NCI-H1436 treated with DMSO at 0.1 percent for 48 hours (cell line): ENCODE measurements at regions not wholly inside any gene's neighbourhood (a gene's known extent, or its start where the extent isn't known, plus 50 kb on each side); places are given as distances from the start of the nearest gene placed in this dataset.
"Not testable (repeated sequence)": the region's sequence is repeated elsewhere in the genome, so short reads cannot be mapped to it uniquely, and the experiment has no call there.

Source experiments
- DNase-seq: peaks from one replicate; lab custom pipeline; 2025; lab: John Stamatoyannopoulos, UW

DNA sequence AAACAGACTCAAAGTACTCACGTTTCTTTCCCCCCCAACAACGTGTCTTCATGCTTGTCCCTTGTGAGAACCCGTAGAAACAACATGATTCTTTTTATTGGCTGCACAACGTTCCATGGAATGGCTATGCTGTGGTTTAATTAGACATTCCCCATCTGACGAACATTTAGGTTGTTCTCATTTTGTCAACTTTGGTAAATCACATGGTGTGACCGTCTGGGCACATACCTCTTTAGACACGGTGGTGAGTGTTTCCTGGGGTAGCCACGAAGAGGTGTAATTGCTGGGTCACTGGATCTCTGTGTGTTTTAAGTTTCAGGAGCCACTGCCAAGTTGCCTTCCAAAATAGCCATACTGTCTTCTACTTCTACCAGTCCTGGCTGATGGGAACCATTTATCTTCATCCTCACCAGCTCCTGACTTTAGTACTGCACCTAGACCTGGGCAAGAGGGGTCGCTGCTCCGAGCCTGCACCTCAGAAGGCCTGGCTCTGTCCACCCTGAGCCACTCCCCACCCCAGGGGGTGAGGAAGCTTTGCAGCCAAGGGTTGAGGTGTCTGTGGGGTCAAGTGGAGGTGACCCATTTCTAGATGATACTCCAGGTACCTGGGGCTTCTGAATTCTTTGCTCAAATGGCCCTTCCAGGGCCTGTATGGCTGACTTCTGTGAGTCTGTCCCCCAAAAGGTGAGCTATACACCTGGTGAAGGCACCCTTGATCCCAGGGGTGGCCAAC is 84.7 kb downstream of the IRX5 start:
- DNase-seq: no peak

DNA sequence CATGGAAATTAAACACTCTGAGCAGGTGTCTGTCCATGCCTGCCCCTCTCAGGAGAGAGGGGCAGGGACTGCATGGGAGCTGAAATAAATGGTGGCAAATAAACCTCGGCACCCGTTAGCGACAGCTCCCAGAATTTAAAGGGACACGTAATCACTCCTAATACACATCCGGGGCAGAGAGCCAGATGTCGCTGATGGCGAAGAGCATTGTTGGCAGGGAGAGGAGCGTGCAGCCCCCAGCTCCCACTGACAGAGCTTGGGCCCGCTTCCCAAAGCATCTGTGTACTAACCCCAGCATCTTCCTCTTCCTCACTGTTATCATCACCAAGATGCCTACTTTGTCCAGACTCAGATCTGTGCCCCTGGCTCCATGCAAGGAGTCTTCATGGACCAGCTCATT is 85.8 kb downstream of the IRX5 start:
- DNase-seq: no peak

DNA sequence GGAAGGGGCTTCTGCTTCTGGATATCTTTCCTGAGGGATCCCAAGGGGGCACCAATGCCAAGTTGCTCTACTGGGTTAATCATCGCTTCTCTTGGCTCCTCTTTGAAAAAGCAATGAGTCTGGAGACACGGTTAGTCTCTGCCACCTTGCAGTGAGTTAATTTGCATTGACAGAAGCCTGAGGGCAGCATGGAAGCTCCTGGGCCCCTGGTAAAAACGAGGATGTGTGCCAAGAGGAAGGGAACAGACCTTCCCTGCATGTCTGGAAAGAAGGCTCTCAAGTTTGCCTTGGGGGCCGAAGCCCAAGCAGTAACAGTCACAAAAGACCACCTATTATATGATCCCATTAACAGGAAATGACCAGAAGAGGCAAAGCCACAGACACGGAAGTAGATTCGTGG is 86.7 kb downstream of the IRX5 start:
- DNase-seq: no peak

DNA sequence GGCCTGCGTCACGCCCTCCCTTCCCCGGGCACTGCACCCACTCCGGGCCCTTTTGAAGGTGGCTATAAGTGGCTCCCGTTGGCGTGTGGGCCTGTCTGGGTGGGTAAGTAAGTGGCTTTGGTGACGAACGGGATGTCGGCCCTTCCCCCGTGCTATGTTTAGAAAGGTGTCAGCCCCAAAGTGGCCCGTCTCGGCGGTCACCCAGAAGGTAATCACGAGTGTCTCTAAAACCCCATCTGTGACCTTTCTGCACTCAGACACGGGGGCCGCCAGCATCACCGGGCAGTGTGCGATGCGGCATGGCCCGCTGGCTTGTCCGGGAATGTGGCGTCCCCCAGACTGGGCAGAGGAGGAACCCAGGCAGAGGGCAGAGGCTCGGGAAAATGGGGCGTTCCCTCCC is 88.2 kb downstream of the IRX5 start:
- no peak for DNase-seq

DNA sequence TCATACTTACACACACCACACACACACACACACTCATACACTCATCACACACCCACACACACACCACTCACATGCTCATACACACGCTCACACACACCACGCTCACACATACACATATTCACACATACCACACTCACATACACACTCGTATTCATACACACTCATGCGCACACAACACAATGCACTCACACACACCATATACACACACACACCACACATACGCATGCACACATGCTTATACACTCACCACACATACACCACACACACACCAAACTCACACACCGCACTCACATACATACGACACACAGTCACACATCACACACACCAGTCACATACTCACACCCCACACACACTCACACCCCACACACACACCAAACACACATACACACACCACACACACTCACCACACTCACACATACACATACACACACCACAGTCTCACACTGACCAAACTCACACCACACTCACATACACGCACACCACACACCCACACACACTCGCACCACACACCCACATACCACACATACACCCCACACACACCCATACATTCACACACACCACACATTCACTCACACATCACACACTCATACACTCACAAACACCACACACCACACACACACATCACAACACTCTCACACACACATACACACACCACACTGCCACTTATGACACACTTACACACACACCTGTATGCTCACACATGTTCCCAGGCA is 88.9 kb downstream of the IRX5 start:
- DNase-seq: no peak

DNA sequence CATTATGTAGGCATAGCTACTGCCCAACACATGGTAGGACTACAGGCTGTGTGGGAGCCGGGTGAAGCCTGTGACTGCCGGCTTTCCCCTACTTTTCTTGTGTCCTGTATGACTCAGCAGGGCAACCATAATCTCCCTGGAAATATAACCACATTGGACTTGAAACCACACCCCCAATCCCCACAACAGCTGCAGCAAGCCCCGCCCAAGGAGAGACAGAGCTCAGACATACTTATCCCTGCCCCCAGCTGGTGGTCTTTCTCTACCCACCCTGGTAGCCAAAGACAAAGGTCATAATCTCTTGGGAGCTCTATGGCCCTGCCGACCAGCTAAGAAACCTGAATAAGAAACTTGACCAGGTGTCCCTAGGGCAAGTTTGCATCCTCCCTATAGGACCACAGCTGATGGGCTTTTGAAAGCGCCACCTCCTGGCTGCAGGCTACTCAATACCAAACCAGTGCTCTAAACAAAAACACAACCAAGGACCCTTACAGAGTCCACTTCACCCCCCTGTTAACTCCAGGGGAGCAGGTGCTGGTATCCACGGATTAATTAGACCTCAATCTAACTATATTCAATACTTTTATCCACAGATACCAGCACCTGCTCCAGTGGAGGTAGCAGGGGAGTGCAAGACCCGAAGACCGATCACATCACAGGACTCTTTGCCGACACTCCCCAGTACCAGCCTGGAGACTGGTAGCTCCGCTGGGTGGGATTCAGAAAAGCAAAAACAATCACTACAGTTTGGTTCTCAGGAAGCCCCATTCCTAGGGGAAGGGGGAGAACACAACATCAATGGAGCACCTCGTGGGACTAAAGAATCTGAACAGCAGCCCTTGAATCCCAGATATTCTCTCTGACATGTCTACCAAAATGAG is 91.2 kb downstream of the IRX5 start:
- no peak for DNase-seq

DNA sequence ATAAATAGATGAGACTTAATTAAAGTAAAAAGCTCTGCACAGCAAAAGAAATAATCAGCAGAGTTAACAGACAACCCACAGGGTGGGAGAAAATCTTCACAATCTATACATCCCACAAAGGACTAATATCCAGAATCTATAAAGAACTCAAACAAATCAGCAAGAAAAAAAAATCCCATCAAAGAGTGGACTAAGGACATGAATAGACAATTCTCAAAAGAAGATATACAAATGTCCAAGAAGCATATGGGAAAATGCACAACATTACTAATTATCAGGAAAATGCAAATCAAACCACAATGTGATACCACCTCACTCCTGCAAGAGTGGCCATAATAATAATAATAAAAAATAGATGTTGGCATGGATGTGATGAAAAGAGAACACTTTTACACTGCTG is 96.6 kb downstream of the IRX5 start:
- not testable (repeated sequence) for DNase-seq

DNA sequence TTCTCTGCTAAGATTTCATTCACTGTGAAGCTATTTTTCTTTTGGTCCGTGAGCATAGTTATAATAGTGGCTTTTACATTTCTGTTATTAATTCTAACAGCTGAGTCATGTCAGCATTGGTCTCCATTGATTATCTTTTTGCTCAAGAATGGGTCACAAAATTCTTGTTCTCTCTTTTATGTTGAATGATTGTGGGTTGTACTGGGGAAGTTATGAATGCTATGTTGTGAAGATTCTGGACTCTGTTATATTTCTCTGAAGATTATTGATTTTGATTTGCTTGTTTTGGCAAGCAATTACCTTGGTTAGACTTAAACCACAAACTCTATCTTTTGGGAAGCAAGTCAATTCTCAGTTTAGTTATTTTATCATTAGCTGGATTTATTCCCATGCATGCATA is 98.8 kb downstream of the IRX5 start:
- DNase-seq: no peak

DNA sequence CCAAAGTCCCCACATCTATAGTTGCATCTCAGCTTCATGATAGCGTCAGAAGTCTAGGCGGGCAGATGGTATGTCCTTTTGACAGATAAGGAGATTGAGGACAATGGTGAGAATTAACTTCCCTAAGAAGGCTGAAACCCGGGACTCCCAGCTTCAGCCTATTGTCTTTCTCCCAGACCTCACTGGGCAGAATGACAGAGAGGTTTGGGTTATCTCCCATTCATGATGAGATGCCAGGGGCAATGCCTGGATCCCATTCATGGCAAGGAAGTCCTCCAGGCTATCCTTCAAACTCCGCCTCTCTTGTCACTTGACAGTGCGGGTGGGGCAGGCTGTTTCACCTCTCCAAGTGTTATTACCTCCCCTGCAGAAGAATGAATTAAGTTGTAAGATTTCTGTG is 100.3 kb downstream of the IRX5 start:
- DNase-seq: no peak

DNA sequence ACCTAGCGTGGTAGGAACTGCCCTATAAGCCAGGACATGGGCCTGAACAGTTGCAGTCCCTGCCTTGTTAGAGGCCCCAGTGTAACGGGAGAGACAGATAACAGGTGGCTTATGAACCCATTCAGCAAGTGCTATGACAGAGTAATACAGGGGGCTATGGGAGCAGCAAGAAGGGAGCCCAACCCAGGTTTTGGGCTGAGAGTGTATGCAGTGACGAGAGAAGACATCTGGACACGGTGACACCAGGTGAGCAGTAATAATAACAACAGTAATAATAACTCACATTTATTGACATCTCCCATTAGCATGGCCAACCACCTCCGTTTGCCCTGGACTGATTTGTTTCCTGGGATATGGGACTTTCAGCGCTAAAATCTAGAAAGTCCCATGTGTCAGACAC is 100.8 kb downstream of the IRX5 start:
- DNase-seq: no peak

DNA sequence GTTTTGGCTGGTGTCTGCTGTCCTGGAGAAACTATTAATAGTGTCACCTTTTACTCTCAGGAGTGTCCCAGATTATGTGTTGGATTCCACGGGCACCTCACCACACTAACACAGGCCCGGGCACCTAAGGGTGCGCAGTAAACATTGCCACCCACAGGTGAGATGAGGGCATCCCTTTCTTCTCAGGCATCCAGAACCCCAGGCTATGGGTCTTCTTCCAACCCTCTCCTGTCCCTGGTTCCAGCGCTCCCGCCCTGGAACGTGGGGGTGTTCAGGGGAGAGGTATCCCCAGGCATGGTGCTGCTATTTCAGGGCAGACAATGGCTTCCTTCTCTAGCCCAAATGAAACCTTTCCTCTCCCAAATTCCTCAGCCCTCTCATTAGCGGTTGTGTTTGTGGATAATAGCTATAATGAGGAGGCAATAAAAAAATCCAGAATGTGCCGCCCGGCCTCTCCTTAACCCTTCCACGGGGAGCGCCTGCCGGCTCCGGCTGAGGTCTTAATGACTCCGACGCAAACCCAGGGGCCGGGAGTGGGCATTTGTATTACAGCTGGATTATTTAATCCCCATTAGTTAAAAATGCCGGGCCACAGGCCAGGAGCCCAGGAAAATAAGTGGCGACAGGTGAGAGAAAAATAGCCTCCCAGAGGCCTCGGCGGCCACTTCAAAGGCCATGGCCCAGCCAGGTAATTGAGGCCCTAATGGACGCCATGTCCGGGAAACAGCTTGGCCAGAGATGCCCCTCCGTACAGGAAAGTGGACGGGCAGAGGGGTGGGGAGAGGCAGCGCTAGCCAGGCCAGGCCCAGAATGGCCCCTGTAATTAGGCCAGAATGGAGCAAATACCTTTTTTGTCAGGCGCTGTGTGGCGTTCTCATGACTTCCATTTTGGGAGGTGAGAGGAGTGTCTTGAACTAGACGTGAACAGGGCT is 102.8 kb downstream of the IRX5 start:
- no peak for DNase-seq

DNA sequence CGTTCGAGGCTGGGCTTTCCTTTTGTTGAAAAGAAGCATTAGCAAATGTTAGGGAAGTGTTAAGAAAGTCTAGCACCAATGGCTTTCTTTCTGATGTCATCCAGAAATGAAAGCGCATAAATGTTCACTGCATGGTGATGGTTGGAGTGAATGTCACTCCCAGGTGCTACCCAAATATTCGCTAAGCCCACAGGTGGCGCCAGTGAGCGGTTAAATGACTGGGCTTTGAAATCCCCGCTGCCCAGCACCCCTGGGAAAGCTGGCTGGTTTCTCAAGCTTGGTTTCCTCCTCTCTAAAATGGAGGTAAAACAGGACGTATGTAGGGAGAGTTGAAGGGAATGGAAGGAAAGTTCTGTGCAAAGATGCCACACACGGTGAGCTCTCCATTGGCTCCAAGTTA is 104.4 kb downstream of the IRX5 start:
- DNase-seq: no peak

DNA sequence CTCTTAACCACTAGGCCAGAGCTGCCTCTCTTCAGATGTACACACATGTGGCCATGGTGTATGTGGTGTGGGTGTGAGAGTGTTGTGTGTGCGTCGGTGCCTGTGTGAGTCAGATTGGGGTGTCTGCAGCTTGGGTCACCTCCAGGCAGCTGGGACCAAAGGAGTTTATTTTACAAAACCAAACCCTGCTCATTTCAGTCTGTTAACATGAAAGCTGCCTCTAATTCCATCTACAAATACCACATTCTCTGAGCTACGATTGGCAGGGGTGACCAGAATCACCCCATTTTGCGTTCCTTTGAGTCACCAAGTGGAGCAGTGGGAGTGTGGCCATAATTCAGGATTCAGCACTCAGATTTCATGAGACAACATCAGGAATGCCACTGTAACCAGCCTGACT is 105.3 kb downstream of the IRX5 start:
- DNase-seq: no peak

DNA sequence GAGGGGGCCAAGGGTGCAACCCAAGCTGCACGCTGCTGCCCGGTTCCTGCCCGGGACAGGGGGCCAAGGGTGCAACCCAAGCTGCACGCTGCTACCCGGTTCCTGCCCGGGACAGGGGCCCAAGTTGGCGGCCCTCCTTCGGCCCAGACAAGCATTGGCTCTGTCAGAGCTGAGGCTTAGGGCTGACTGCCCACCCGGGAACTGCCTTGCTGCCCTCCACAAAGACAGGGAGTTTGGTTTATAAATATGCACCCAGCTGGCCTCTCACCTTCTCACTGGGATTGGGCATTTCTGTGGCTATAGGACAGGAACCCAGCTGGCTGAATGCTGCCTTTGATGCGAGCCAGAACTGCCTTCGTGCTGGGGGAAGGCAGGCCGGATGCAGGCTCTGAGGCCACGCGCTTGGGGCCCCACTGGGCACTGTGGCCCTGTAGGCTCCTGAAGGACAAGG is 105.7 kb downstream of the IRX5 start:
- DNase-seq: no peak

DNA sequence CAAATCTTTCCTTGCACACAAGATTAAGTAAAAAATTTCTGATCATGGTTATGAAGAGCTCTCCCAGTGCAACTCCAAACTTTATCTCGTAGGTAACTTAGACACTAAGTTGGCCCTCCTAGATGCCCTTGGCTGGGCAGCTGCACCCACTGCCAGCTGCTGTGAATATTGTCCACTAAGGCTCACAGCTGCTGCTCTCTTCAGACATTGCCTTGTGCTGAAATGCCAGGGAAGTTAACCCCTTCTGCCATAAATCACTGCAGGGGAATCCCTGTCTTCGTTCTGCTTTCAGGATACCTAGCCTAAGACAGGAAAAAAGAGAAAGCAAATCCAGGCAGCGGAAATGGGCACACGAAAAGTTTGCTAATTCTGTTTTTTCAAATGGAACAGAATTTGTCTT is 106.4 kb downstream of the IRX5 start:
- DNase-seq: no peak

DNA sequence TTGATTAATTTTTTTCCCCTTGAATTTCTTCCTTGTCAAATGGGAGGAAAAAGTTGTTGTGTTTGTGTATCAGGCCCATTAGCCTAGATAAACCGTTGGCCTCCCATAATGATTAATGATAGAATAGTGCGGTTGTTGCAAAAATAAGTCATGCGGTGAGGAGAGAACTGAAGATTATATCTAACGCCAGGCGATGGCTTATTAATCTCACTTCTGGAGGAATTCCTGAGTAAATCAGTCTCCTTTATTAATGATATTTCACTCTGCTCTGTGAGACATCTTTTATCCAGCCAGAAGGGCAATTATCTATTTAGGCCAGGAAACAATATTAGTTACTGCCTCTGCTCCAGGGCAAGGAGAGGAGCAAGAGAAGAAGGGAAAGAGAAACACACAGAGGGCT is 107.3 kb downstream of the IRX5 start:
- no peak for DNase-seq

DNA sequence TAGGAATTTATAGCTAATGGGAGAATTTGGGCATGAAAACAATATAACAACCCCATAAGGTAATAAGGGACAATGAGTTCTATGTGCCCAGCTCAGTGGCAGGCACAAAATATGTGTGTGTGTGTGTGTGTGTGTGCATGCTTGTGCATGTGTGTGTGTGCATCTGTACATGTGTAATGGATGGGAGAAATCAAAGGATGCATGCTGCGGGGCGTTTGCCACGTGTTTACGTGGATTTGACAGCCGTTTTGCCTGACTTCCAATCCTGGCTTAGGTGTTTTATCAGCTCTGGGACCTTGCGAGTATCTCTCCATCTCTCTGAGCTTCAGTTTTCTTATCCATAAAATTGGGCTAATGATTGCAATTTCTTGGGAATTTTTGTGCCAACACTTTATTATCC is 108.4 kb downstream of the IRX5 start:
- no peak for DNase-seq

DNA sequence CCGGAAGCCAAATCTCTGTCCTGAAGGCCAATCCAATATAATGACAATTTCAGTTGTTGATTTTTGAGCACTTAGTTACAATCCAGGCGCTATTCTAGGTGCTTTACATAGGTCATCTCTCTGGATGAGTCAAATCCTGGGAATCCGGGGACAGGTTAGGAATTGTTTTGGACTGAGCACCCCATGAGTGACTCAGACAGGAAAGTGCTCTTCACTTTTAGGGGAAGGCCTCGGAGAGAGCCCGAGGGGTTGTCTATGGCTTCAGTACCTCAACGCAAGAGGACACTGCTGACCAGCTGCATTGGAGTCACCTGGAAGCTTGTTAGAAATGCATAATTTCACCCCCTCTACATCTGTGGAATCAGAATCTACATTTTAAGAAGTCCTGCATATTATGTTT is 108.8 kb downstream of the IRX5 start:
- DNase-seq: no peak

DNA sequence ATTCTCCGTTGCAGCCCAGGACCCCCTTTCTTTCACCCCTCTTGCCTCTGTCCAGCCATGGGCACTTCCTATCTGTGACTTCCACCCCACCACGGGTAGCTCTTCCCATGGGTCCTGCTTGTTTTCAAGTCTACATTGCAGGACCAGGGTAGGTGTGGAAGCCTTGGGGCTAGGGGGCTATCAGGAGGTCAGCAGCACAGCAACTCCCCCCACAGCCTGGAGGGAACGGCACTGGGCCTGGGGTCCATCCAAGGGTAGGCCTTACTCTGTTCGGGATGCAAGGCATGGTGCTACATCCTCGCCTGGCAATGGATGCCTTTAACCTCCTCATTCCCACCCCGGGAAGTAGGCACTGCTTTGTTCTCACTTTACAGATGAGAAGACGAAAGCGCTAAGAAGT is 109.3 kb downstream of the IRX5 start:
- DNase-seq: no peak

DNA sequence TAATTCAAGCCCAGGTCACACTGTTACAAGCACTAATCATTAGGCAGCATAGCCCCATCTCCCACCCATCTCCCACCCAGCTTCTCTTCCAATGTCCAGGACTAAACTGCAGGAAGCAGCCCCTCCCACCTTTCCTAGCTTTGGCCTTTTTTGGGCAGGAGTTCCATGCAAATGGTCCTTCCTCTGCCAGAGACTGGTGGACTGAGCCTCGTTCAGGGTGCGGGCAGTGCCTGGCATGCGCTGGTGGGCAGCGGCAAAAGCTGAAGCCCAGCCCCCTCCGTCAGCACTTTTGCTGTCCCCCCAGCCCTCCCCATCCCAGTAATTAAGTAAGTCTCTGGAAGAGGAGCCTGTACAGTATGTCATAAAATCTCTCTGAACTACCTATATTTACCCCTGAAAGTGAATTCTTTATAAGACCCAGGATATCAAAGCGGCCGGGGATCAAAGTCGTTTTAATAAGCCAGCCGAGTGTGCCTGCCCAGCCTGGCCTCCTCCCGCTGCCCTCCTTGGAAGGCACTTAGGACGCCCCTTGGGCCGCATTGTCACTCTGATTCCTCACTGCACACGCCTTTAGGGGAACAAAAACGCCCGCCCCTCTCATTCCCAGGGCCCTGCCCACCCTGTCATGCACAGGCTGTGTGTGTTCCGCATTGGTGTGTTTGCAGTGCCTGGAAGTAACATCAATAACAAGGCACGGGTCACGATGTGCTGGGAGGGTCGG is 109.9 kb downstream of the IRX5 start:
- no peak for DNase-seq
